ENCODE measurements at regions not wholly inside any gene's neighbourhood (a gene's known extent, or its start where the extent isn't known, plus 50 kb on each side); places are given as distances from the start of the nearest gene placed in this dataset.
A peak's percentile ranks its signal among the peaks of the same experiment; 100 is the strongest.

DNA sequence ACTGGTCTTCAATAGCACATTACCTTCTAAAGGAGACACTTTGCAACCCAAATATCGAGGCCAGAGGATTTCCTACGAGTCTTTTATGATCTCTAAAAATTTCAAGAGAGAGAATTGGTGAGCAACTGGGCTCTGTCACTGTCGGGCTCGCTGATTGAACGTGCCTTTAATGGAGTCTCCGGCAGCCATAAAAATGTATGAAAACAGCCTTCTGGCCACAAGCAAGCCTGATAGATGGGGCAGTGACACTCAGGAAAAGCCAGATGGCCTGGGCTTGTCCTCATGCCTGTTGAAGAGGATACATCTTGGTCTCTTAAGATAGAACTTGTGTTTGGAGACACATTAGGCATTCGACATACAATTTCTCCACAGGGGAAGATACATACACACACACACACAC is 419.5 kb upstream of the PROK2 start:
- DNase-seq (ENCODE audit: low spot score): no peak

GRCh38 chr3:72203613-72204349 is 418.8 kb upstream of the PROK2 start:
- DNase-seq (ENCODE audit: low spot score): no peak

GRCh38 chr3:72203105-72203504 is 418.2 kb upstream of the PROK2 start:
- DNase-seq (ENCODE audit: low spot score): no peak

- DNase-seq (ENCODE audit: low spot score): no peak
Observed at GRCh38 chr3:72200332-72200731, 415.4 kb upstream of the PROK2 start.

DNA sequence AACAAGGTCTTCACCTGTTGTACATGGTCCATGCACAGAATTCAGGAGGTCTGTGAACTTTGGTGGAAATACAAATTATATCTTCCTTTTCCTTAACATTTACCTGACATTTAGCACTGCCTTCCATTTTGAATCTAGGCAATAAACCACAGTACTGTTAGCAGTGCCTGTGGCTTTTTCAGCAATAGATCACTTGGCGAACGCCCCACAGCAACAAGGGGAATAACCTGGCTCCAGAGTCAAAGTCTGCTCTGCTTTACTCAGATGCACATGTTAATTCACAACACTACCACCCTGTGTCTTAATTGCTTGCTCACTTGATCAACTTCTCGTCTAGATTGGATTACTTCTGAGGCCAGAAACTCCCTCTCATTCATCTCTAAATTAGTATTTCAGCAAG is 414.6 kb upstream of the PROK2 start:
- DNase-seq (ENCODE audit: low spot score): no peak

GRCh38 chr3:72196377-72196929 is 411.5 kb upstream of the PROK2 start:
- no peak for DNase-seq (ENCODE audit: low spot score)

DNA sequence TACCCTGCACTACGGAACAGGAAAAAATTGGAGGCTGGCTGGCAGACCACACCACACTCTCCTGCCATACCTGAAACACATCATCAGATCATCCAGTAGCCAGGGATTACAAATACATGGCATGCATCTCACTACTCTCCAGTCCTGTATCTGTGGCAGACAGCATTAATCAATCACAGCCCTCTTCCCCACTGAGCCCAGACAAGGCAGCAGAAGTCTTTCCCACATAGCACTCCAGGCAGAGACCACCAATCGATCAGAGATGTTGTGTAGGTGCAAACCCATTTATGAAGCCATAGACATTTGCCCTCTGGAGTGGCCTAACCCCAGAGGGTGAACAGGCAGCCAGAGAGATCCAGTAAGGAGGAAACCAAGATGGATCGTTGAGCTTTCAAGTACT is 410.9 kb upstream of the PROK2 start:
- DNase-seq (ENCODE audit: low spot score): no peak

- DNase-seq (ENCODE audit: low spot score): no peak
Observed at GRCh38 chr3:72194458-72194857, 409.5 kb upstream of the PROK2 start.

GRCh38 chr3:72193771-72194430 is 409.0 kb upstream of the PROK2 start:
- DNase-seq (ENCODE audit: low spot score): no peak

DNA sequence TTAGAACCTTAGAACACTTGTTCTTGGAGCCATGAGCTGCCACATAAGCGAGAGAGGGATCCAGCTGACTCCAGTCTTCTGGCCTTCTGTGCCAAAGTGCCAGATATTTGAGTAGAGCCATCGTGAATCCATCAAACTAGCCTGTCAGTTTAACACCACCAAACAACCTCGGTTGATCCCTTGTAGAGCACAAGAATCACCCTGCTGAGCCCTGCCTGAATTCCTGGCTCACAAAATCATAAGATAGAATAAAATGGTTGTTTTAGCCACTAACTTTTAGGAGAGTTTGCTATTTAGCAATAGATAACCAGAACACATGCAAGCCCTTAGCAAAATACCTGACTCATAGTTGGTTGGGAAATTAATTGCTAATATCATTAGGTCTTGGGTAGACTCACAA is 407.6 kb upstream of the PROK2 start:
- no peak for DNase-seq (ENCODE audit: low spot score)

GRCh38 chr3:72191209-72191960 is 406.4 kb upstream of the PROK2 start:
- DNase-seq (ENCODE audit: low spot score): no peak

DNA sequence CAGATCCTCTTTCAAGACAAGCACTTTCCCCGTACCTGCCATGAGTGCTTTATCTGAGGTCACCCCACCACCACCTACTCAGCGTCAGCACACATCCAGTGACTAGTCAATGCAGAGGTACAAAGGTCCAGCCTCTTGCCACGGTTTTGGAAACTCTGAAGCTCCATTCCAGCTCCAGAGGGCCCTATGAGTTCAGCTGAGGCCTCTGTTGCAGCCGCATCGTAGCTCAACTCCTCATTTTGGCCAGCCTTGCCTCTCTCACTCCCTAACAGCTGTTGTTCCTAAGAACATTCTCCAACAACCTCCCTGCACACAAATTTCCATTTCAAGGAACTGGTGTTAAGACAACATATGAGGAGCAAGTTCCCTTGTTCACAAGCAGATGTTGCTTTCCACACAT is 405.1 kb upstream of the PROK2 start:
- no peak for DNase-seq (ENCODE audit: low spot score)

GRCh38 chr3:72189339-72189738 is 404.4 kb upstream of the PROK2 start:
- DNase-seq (ENCODE audit: low spot score): no peak

- no peak for DNase-seq (ENCODE audit: low spot score)
Observed at GRCh38 chr3:72188536-72188935, 403.6 kb upstream of the PROK2 start.

- peak; percentile 17 for DNase-seq (ENCODE audit: low spot score)
Observed at GRCh38 chr3:72187131-72187530, 402.2 kb upstream of the PROK2 start.

- DNase-seq (ENCODE audit: low spot score): no peak
Observed at GRCh38 chr3:72186400-72186855, 401.5 kb upstream of the PROK2 start.

DNA sequence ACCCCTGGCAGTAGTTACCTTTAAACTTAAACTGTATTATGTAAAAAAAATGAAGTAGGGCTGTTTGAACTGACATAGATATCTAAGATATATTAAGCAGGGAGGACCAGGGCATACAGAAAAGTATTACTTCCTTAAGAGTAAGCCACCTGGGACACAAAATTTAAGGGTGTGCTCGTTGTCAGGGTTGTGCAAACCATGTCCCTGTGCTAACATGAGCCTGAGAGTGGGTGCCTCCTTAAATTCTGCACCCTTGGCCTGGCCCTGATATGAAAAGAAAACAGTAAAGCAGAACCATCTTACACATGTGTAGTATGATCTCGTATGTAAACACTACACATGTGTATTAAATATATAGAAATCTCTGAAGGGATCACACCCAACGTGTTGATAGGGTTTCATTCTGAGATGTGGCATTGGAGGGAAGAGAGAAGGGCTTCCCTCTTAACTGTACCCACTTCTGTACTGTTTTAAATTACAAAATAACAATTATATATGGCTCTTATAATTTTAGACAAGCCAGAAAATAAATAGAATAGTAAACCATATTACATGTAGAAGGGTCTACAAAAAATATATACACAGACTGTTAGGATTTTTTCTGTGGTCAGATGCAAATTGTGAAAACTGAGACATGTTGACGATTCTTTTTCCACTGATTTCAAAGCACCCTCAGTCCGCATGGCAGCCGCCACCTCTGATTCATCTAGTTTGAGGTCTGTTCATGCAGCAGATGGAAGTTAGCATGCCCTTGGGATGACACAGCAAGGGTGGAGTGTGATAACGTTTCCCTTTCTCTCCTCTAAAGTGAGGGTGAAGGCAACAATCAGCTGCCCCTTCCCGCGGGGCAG is 400.8 kb upstream of the PROK2 start:
- no peak for DNase-seq (ENCODE audit: low spot score)

- DNase-seq (ENCODE audit: low spot score): no peak
Observed at GRCh38 chr3:72183489-72183888, 398.5 kb upstream of the PROK2 start.

GRCh38 chr3:72182206-72182605 is 397.3 kb upstream of the PROK2 start:
- DNase-seq (ENCODE audit: low spot score): no peak

GRCh38 chr3:72181251-72181650 is 396.3 kb upstream of the PROK2 start:
- DNase-seq (ENCODE audit: low spot score): no peak

DNA sequence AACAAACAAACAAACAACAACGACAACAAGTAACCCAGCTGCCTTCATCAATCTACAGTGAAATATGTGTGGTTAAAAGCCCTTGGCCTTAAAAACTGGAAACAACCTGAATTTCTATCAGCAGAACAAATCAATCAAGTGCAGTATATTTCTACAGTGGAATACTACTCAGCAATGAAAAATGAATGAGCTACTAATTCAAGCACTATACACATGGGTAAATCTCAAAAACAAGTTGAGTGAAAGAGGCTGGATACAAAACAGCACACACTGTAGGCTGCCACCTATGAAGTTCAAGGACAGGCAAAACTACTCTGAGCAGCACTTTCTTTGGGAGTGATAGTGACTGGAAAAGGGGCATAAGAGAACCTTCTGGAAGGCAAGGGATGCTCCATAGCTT is 395.5 kb upstream of the PROK2 start:
- DNase-seq (ENCODE audit: low spot score): no peak

GRCh38 chr3:72179107-72179464 is 394.1 kb upstream of the PROK2 start:
- no peak for DNase-seq (ENCODE audit: low spot score)
